DLD1 (cell line): ENCODE measurements at regions not wholly inside any gene's neighbourhood (a gene's known extent, or its start where the extent isn't known, plus 50 kb on each side); places are given as distances from the start of the nearest gene placed in this dataset.
"Not testable (repeated sequence)": the region's sequence is repeated elsewhere in the genome, so short reads cannot be mapped to it uniquely, and the experiment has no call there.

ENCODE experiments used
- in situ Hi-C: cut with HindIII; loops from 2 replicates; pipeline ENCODE4 v1.10.0; 2017; ENCODE audit warnings: low sequenced_read_pairs

DNA sequence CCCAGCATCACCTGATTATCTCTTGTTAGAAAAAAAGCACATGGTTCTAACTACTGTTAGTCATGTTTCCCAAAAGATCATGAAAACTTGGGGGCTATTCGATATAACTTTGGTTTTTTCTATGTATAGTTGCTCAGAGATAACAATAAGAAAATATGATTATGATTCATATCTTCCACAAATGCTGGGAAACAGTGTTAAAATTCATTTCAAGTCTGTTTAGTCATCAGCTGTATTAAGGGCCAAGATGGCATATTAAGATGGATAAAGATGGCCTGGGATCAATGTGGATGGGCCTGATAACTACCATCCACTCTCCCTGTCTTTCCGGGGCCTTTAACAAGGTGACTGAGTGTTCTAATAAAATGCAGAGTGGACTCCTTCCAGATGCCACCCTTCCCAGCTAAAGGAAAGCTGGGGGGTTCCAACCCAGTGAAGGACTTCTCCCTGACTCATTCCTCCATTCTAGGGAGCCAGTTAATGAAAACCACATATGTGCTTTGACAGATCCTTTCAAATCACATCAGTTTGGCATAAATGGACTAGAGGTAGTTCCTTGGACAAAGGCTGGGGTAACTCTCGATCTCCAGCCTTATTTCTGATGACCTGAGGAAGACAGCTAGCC is 221.6 kb downstream of the VAPA start:
- in situ Hi-C loops, result no loop called here

- in situ Hi-C loops, result no loop called here
These were observed 224.9 kb downstream of the VAPA start for GRCh38 chr18:10138719-10139118.

DNA sequence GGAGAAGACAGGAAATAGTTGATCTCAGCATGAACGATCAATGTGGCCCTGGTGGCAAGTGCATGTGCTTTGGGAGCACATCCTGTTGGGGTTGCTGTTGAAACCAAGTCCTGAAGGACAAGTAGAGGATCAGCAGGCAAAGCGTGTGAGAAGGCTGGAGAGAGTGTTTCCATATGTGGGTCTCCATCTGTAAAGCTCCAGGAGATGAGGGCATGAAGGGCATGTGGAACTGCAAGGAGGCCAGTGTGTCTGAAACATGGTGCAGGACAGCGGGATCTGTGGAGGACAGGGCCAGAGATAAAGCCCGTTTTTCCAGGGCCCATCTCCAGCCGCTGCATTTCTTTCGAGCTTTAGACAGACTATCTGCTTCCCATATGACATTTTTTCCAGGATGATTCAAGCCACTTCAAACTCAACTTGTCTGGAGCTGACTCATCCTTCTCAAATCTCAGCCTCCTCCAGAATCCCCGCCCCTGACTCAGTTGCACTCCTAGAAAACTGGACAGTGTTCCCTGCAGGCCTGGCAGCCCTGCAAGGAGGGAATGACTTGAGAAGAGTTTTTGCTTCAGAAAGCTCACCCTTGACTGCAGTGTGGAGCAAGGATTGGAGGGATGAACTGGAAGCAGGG is 226.1 kb downstream of the VAPA start:
- in situ Hi-C loops, result no loop called here

DNA sequence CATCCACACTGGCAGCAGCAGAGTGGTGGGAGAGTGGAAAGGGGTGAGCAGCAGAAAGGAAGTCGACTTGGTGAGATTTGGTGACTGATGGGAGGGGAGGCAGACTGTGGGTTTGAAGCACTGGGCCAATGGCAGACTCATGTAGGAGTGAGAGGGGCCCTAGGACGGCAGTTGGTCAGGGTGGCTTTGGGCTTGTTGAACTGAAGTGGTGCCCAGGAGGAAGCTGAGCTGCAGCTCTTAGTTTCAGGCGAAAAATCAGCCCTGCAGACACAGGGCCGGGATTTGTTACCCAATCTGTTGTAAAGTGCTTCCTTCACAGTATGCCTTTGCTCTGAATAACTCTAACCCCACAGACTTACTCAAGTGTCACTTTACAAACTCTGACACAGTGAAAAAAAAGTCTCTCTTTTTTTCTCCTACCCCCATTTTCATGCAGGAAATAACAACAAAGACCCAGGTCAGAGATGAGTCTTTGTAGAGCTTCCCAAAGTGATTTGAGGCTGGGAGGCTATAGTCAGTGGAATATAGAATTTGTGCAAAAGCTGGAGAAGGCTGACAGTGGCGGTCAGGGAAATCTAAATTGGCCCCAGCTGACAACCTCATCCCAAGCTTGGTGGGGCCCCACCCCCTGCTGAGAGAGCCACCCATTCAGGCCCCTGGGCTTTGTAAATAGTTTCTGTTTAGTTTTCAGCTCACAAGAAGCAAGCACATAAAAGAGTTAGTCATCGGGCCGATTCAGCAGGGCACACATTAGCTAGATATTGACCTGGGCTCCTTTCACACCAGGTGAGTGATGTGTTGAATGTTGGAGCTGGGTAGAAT is 226.9 kb downstream of the VAPA start:
- in situ Hi-C loops, result no loop called here

GRCh38 chr18:10141559-10141958 is 227.7 kb downstream of the VAPA start:
- in situ Hi-C loops, result no loop called here

GRCh38 chr18:10142056-10142455 is 228.2 kb downstream of the VAPA start:
- in situ Hi-C loops, result no loop called here

DNA sequence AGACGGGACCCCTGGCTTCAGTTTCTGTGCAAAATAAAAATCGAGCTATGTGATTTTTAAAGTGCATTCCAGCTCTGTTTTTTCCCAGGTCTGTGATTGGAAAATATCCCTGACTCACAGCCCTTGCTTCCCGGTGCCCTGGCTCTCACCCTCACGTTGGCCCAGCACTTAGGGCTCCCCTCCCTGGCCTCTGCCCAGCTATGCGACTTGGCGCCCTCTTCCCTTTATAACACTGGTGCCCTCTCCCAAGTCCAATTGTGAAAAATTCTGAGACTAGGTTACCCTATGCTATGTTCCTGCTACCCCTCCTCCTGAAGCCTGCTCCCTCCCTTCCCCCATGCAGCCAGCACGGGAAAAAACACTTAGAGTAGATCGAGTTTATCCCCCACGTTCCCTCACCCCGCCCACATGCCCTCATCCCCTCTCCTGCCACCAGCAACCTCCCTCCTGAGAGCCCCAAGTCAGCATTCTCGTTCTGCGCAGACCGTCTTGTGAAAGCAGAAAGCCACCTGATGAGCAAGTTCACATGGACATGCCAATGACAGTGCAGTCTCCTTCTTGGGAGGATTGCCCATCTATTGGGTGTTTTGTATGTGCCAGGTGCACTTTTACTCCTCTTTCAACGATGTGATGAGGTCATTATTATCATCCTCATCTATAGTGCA is 228.8 kb downstream of the VAPA start:
- in situ Hi-C loops, result no loop called here

GRCh38 chr18:10143596-10143995 is 229.8 kb downstream of the VAPA start:
- in situ Hi-C loops, result no loop called here

- in situ Hi-C loops, result no loop called here
These were observed 231.7 kb downstream of the VAPA start for GRCh38 chr18:10145546-10145945.

- in situ Hi-C loops, result no loop called here
These were observed 233.4 kb downstream of the VAPA start for GRCh38 chr18:10147226-10147625.

DNA sequence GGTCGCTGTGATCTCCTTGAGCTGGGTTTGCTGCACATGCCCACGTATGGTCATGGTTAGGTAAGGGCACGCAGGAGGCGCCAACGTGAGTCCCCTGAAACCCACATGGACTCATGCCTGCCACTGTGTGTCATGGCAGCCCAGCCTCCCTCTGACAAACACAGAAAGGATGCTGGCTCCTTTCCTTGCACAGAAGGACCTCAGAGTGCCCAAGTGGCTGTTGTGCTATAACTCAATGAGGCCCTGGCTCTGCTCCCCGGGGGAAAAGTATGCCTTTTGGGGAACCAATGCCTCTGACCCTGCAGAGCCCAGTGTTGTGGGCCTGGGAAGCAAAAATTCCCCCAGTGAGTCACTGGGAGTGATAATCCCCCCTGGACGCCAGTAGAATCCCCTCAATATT is 233.9 kb downstream of the VAPA start:
- in situ Hi-C loops, result no loop called here

GRCh38 chr18:10148189-10148929 is 234.5 kb downstream of the VAPA start:
- in situ Hi-C loops, result no loop called here

DNA sequence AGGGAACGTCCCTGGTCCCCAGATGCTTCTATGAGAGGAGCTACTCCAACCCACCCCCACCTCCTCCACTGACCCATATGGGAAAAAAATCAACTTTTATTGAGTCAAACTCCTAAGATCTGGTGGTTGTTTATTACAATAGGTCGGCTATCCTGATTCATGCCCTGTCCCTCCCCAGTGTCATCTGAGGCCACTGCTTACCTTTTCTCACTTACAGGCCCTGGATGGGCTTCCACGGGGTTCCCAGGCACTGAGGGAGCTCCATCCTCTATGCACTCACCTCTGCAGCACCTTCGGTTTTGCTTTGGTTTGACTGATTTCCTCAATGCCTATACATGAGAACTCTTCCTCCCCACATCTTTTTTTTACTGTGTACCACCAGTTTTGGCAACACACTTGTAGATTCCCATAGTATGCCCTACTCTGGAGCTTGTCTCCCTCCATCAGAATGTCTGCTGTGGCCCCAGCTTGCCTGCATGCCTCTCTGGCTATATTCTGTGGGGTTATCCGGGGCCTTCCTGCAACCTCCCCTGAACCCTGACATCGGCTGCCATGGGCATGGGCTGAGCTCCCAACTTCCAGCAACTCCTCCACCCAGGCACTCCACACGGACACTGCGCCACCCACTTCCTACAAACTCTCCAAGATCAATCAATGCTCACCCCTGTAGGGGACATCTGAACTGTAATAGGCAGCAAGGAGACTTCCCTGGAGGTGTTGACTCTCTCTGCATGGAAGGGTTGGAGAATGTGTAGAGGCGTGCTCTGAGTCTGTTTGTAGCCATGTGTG is 236.1 kb downstream of the VAPA start:
- in situ Hi-C loops, result no loop called here

DNA sequence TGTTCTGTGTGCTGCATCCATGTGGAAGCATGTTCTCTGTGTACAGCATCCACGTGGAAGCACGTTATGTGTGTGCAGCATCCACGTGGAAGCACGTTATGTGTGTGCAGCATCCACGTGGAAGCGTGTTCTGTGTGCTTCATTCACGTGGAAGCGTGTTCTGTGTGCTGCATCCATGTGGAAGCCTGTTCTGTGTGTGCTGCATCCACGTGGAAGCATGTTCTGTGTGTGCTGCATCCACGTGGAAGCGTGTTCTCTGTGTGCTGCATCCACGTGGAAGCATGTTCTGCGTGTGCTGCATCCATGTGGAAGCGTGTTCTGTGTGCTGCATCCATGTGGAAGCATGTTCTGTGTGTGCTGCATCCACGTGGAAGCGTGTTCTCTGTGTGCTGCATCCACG is 236.8 kb downstream of the VAPA start:
- in situ Hi-C loops, result not testable (repeated sequence)

- in situ Hi-C loops, result no loop called here
These were observed 238.7 kb downstream of the VAPA start for GRCh38 chr18:10152475-10152874.

GRCh38 chr18:10153924-10154752 is 240.3 kb downstream of the VAPA start:
- in situ Hi-C loops, result no loop called here

DNA sequence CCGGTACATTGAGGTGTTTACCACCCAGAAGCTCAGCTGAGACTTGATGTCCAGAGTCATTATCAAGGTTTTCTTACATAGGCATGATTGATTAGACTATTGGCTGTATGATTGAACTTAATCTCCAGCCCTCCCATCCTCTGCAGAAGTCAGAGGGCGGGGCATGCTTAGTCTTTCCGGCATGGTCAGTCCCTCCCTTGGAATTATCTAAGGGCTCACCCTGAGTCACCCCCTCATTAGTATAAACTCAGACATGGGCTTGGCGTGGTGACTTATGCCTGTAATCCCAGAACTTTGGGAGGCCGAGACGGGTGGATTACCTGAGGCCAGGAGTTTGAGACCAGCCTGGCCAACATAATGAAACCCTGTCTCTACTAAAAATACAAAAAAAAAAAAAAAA is 243.9 kb downstream of the VAPA start:
- in situ Hi-C loops, result no loop called here

GRCh38 chr18:10160251-10160650 is 246.4 kb downstream of the VAPA start:
- in situ Hi-C loops, result loop anchor here (5.0 kb wide), 1 partner anchor 63 kb away; no protein-coding TSS in a partner anchor

DNA sequence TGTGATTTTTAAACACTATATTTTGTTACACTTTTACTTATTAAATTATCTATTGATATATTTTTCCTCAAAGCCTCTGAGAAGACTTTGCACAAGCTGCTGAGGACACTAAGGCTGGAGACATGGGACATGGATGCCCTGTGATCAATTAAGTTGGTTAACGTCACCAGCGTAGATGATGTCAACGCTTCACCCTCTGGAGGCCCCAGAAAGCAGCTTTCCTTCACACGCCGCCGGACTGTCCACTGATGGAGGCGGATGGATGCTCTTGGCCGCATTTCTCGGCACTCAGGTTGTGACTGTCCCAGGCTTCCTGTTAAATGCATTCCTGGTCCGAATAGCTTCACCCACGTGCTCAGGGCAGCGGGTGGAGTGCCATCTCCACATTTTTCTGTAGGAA is 247.5 kb downstream of the VAPA start:
- in situ Hi-C loops, result loop anchor here (5.0 kb wide), 1 partner anchor 64 kb away; no protein-coding TSS in a partner anchor
